NCI-H1092 (cell line): ENCODE measurements at regions not wholly inside any gene's neighbourhood (a gene's known extent, or its start where the extent isn't known, plus 50 kb on each side); places are given as distances from the start of the nearest gene placed in this dataset.

ENCODE experiments used
- DNase-seq: peaks from one replicate; lab custom pipeline; 2025; lab: John Stamatoyannopoulos, UW

DNA sequence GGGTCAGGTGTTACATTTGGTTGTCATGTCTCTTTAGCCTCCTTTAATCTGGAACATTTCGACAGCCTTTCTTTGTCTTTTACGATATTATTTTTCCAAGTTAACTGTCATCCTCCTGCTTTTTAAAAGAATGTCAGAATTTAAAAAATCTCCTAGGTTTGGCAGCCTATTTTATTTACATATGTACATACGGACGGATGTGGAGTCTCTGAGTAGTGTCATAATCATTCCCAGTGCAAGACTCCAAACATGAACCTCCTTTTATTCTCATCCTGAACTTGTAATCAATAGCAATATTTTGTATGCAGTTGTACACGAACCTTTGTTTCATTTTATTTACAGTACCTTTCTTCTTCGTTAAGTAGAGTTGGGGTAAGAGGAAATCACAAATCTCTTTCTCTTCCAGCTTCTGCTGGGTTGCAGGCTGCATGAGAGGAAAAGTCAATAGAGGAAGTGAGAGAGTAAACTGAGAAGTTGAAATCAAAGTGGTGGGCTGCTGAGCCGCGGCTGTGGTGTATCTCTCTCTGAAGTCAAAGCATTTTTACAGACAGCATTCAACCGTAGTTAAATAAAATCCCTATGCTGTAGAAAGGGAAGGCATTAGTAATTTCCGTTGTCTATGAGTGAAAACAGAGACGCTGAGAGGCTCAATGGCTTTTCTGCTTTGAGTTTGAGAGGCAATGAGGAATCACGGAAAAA is 53.9 kb upstream of the RPS6KA3 start:
- DNase-seq, result no peak

- DNase-seq, result no peak
These were observed 52.3 kb upstream of the RPS6KA3 start for GRCh38 chrX:20319054-20319453.

DNA sequence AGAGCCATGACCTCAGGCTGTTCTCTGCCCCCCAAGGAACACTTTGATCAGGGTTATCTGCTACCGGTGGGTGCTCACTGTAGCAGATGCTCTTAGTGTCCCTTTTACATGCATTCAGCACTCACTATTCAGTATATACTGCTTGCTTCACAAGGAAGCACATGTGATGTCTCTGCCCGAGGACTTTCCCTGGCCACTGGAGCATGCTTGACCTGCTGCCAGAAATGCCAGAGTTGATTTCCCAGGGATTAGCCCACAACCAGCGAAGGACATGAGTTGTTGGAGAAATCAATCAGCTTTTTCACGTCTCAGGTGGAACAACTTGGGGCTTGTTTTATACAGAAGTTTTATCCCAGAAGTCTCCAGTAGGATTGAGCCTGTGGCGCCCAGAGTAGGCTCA is 51.2 kb upstream of the RPS6KA3 start:
- no peak for DNase-seq
